ENCODE measurements at regions not wholly inside any gene's neighbourhood (a gene's known extent, or its start where the extent isn't known, plus 50 kb on each side); places are given as distances from the start of the nearest gene placed in this dataset.
"Not testable (repeated sequence)": the region's sequence is repeated elsewhere in the genome, so short reads cannot be mapped to it uniquely, and the experiment has no call there.

DNA sequence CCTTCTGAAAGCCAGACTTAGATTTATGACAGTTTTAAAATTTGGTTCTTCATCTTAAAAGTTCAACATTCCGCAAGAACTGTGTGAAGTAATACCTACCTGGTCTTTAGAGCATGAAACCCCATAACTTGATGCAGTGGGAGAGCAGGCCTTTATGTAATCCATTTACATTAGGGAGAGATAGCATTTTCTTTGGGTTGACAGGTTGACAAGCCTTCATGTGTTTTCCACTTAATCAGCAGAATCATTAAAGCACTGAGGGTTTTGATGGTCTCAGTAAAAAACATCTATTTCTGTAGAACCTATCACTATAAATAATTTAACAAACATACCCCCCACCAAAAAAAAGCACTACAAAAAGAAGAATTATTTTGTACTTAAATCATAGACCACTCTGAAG, 121.6 kb upstream of the KIF2A start:
- no peaks in the 10 kb centered on the region for H3K4me1 ChIP-seq
- TF ChIP-seq, protein P1, sequence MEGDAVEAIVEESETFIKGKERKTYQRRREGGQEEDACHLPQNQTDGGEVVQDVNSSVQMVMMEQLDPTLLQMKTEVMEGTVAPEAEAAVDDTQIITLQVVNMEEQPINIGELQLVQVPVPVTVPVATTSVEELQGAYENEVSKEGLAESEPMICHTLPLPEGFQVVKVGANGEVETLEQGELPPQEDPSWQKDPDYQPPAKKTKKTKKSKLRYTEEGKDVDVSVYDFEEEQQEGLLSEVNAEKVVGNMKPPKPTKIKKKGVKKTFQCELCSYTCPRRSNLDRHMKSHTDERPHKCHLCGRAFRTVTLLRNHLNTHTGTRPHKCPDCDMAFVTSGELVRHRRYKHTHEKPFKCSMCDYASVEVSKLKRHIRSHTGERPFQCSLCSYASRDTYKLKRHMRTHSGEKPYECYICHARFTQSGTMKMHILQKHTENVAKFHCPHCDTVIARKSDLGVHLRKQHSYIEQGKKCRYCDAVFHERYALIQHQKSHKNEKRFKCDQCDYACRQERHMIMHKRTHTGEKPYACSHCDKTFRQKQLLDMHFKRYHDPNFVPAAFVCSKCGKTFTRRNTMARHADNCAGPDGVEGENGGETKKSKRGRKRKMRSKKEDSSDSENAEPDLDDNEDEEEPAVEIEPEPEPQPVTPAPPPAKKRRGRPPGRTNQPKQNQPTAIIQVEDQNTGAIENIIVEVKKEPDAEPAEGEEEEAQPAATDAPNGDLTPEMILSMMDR (IDR thresholded peaks at IDR 0.05): no peak
- no peak for TF ChIP-seq EP300 (IDR thresholded peaks at IDR 0.05)
- no peak for TF ChIP-seq POLR2A (IDR thresholded peaks at IDR 0.05)
- TF ChIP-seq POLR2AphosphoS5 (IDR thresholded peaks at IDR 0.05): no peak
- H3K9me3 ChIP-seq: no peaks in the 10 kb centered on the region
- no peaks in the 10 kb centered on the region for H3K36me3 ChIP-seq
- WGBS, 2 donors: 87 to 93% methylated on average over 1 of the region's 1 CpG
- no peak for DNase-seq
- no peak overlapping the region for H3K4me3 ChIP-seq
- H3K27ac ChIP-seq: no peak overlapping the region
- intact Hi-C loops (cut with DNase I): no loop called here
- H3K27me3 ChIP-seq: no peaks in the 10 kb centered on the region

DNA sequence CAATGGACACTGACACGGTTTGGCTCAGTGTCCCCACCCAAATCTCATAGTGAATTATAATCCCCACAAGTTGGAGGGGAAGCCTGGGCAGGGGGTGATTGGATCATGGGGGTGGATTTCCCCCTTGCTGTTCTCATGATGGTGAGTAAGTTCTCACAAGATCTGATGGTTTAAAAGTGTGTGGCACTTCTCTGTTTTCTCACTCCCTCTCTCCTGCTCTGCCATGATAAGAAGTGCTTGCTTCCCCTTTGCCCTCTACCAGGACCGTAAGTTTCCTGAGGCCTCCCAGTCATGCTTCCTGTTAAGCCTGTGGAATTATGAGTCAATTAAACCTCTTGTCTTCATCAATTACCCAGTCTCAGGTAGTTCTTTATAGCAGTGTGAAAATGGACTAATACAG, 115.8 kb upstream of the KIF2A start:
- peaks cover 0 to 3% (median 0%) of the 10 kb centered on the region in 4 donors for H3K9me3 ChIP-seq
- no peak for TF ChIP-seq EP300 (IDR thresholded peaks at IDR 0.05)
- no peak for TF ChIP-seq POLR2A (IDR thresholded peaks at IDR 0.05)
- TF ChIP-seq POLR2AphosphoS5 (IDR thresholded peaks at IDR 0.05): no peak
- TF ChIP-seq, protein P1 (IDR thresholded peaks at IDR 0.05): no peak
- no peak overlapping the region for H3K27ac ChIP-seq
- H3K27me3 ChIP-seq: no peaks in the 10 kb centered on the region
- H3K4me1 ChIP-seq: no peaks in the 10 kb centered on the region
- H3K4me3 ChIP-seq: no peak overlapping the region
- 62 to 64% methylated on average over 2 of the region's 2 CpGs for WGBS, 2 donors
- H3K36me3 ChIP-seq: no peaks in the 10 kb centered on the region
- DNase-seq: no peak
- intact Hi-C loops (cut with DNase I): no loop called here

DNA sequence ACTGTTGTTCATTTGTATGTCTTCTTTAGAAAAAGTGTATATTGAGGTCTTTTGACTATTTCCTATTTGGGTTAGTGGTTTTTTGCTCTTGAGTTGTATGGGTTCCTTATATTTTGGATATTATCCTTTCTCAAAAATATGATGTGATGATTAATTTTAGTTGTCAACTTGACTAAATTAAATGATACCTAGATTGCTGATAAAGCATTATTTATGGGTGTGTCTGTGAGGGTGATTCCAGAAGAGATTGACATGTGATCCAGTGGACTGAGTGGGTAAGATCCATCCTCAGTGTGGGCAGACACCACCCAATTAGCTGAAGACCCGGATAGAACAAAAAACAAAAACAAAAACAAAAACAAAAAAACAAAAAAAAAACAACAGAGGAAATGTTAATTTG, 115.1 kb upstream of the KIF2A start:
- no peak overlapping the region for H3K4me3 ChIP-seq
- TF ChIP-seq, protein P1 (IDR thresholded peaks at IDR 0.05): no peak
- no peak for TF ChIP-seq EP300 (IDR thresholded peaks at IDR 0.05)
- TF ChIP-seq POLR2A (IDR thresholded peaks at IDR 0.05): no peak
- no peak for TF ChIP-seq POLR2AphosphoS5 (IDR thresholded peaks at IDR 0.05)
- no peaks in the 10 kb centered on the region for H3K27me3 ChIP-seq
- 24 to 29% methylated on average over 1 of the region's 1 CpG for WGBS, 2 donors
- H3K9me3 ChIP-seq: peaks cover 0 to 3% (median 0%) of the 10 kb centered on the region in 4 donors
- no peak overlapping the region for H3K27ac ChIP-seq
- H3K4me1 ChIP-seq: no peaks in the 10 kb centered on the region
- H3K36me3 ChIP-seq: no peaks in the 10 kb centered on the region
- intact Hi-C loops (cut with DNase I): no loop called here
- no peak for DNase-seq

DNA sequence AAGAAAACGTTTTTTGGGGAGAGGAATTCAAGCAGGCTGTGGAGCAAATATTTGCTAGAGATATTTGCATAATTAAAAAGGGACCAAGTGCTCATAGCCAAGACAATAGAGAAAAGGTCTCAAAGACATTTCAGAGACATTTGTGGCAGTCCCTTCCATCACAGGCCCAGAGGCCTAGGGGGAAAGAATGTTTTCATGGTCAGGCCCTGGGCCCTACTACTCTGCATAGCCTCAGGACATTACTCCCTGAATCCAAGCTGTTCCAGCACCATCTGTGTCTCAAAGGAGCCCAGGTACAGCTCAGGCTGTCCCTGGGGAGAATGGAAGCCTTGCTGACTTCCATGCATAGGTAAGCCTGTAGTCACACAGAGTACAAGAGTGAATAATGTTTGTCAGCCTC, 113.0 kb upstream of the KIF2A start:
- Histone ChIP-seq H3K27ac (no peak overlapping the region), H3K9me3 (peaks cover 0 to 3% (median 0%) of the 10 kb centered on the region in 4 donors), H3K4me1 (no peaks in the 10 kb centered on the region), H3K4me3 (no peak overlapping the region), H3K36me3 (no peaks in the 10 kb centered on the region), H3K27me3 (no peaks in the 10 kb centered on the region)
- WGBS, 2 donors: 29 to 58% methylated on average over 1 of the region's 1 CpG
- no peak for DNase-seq
- TF ChIP-seq POLR2AphosphoS5 (IDR thresholded peaks at IDR 0.05) (no peak), POLR2A (IDR thresholded peaks at IDR 0.05) (no peak), EP300 (IDR thresholded peaks at IDR 0.05) (no peak)
- TF ChIP-seq, protein P1 (IDR thresholded peaks at IDR 0.05): no peak
- intact Hi-C loops (cut with DNase I): no loop called here

DNA sequence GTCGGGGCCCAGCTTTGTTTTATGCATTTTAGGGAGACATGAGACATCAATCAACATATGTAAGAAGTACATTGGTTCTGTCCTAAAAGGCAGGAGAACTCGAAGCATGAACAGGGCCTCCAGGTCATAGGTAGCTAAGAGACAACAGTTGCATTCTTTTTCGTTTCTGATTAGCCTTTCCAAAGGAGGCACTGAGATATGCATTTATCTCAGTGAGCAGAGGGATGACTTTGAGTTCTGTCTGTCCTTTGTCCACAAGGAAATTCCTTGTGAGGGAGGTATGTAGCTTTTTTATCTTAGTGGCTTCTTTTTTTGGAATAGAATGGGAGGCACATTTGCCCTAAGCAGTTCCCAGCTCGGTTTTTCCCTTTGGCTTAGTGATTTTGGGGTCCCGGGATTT, 109.5 kb upstream of the KIF2A start:
- H3K27ac ChIP-seq; H3K27me3 ChIP-seq; H3K36me3 ChIP-seq; H3K4me1 ChIP-seq; H3K9me3 ChIP-seq; H3K4me3 ChIP-seq; DNase-seq; intact Hi-C loops (cut with DNase I): not testable (repeated sequence)
- 75 to 83% methylated on average over 5 of the region's 5 CpGs for WGBS, 2 donors

Measured in sigmoid colon (tissue), 6 donors.